GM10248 (cell line): ENCODE measurements at regions not wholly inside any gene's neighbourhood (a gene's known extent, or its start where the extent isn't known, plus 50 kb on each side); places are given as distances from the start of the nearest gene placed in this dataset.

Experiments
- CTCF ChIA-PET: fragments of 300-600 bp; sonication (Branson Sonifier 250); formaldehyde crosslinking; extraction: SDS; loops from one replicate; lab custom pipeline; 2021; ENCODE audit warnings: antibody characterized with exemption; lab: Yijun Ruan, JAX
- POLR2A ChIA-PET: fragments of 350-650 bp; sonication (Branson Sonifier 250); formaldehyde crosslinking; extraction: SDS; loops from one replicate; lab custom pipeline; 2020; ENCODE audit warnings: antibody characterized with exemption; lab: Yijun Ruan, JAX
- DNase-seq: peaks from one replicate; pipeline ENCODE4 v3.0.0; 2012; ENCODE audit errors: extremely low spot score
- CTCF ChIP-seq: IDR thresholded peaks from 2 replicates; pipeline ENCODE4 v1.5.1; 2012; ENCODE audit warnings: mild to moderate bottlenecking, low read depth; ENCODE audit errors: extremely low read depth, missing control alignments, control extremely low read depth

DNA sequence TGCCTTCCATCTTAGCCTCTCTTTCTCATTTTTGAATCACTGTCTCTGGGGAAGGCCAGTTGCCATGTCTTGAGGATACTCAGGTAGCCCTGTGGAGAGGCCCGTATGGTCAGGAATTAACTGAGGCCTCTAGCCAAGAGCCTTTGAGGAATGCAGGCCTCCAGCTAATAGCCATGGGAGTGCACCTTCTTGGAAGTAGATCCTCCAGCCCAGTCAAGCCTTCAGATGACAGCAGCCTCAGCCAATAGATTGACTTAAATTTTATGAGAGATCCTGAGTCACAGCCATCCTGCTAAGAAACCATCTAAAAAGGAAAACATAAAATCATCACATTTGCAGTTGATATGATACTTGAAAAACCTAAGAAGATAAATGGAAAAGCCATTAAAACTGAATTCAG is 112.5 kb upstream of the BNIP2 start:
- DNase-seq = no peak
- CTCF ChIA-PET = no interaction called here
- no peak for TF ChIP-seq CTCF
- POLR2A ChIA-PET = no interaction called here

- CTCF ChIA-PET = interaction anchor here (2.9 kb wide), 1 partner anchor 14 kb away, joined by 7 read pairs; no protein-coding TSS in a partner anchor
- TF ChIP-seq CTCF = no peak
- no peak for DNase-seq
- POLR2A ChIA-PET = interaction anchor here (0.7 kb wide), 1 partner anchor 13 kb away, joined by 3 read pairs; no protein-coding TSS in a partner anchor
Observed at GRCh38 chr15:59798605-59798917, 109.4 kb upstream of the BNIP2 start.

GRCh38 chr15:59797756-59798604 is 108.9 kb upstream of the BNIP2 start:
- peak; percentile 20 for DNase-seq
- CTCF ChIA-PET = interaction anchor here (2.9 kb wide), 1 partner anchor 15 kb away, joined by 7 read pairs; no protein-coding TSS in a partner anchor
- TF ChIP-seq CTCF = no peak
- POLR2A ChIA-PET = interaction anchor here (0.7 kb wide), 1 partner anchor 14 kb away, joined by 3 read pairs; no protein-coding TSS in a partner anchor

DNA sequence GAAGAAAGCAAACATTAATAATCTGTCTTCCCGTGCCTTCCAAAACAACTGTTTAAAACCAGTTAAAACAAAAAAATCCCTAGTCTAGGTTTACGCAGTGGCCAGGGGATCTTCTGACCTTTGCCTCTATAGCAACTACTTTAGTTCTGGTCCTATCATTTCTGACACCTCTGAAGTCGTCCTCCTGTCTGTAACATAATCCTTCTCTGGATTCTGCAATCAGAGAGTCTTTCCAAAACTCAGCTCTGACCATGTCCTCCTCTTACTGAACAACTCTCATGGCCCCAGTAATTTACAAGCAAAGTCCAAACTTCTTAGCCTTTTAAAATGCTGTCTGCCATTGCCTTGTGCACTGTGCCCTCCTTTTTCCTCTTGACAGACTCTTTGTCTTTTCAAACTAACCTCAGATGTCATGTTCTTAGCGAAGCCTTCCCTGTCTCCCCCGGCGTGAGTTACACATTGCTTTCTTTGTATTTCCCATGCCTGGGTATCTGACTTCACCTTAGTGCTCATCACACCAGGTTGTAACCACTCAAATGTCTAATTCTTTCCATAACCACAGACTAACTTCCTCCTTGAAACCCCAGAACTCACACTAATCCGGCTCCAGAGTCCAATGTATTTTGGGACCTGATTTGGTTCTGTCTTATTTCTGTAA is 105.2 kb upstream of the BNIP2 start:
- ChIA-PET POLR2A (no interaction called here), CTCF (no interaction called here)
- TF ChIP-seq CTCF = no peak
- no peak for DNase-seq

DNA sequence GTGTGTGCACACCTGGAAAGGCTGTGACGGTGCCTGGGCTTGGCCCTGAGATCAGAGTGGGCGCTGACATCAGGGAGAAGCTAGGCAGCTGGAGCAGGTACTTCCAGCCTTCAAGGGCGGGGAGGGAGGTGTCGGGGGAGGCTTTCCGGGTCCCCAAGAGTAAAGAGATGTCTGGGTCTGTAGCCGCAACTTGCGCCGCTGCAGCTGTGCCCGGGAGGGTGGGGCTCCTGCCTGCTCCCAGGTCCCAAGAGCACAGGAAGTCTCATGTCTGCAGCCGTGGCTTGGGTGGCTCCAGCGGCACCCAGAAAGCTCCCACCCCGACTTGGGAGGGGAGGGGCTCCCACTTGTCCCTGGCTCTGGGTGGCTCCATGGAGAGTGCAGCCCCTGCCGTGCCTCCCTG is 103.2 kb upstream of the BNIP2 start:
- ChIA-PET CTCF (interaction anchor here (1.0 kb wide), 1 partner anchor 20 kb away, joined by 3 read pairs; no protein-coding TSS in a partner anchor), POLR2A (no interaction called here)
- DNase-seq = no peak
- TF ChIP-seq CTCF = no peak

DNA sequence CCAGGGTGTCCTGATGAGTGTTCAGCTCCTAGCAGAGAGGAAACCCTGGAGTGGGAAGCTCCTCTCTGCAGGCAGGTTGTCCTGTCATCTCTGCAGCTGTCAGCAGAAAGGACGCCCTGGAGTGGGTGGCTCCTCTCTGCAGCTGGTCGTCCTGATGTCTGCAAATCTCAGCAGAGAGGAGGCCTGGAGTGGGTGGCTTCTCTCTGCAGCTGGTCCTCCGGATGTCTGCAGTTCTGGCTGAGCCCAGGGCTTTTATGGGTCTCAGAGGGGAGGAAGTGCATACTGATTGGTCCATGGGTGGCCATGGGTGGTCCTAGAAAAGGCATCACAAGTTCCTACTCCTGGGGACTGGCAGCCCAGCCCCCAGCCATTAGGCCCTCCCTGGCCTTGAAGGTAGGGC is 102.6 kb upstream of the BNIP2 start:
- TF ChIP-seq CTCF = no peak
- DNase-seq = no peak
- ChIA-PET POLR2A (no interaction called here), CTCF (interaction anchor here (1.4 kb wide), 1 partner anchor 13 kb away, joined by 3 read pairs; no protein-coding TSS in a partner anchor)
